Breast epithelium (tissue), 3 donors: ENCODE measurements at regions not wholly inside any gene's neighbourhood (a gene's known extent, or its start where the extent isn't known, plus 50 kb on each side); places are given as distances from the start of the nearest gene placed in this dataset.

Source experiments
- CTCF ChIP-seq, 3 donors: fragments of 450-650 bp; IDR thresholded peaks; one replicate each; pipeline ENCODE4 v1.5.1; 2016 to 2017; ENCODE audit warnings: antibody characterized with exemption in 3 of 3, mild to moderate bottlenecking in 3 of 3, moderate library complexity in 3 of 3
- POLR2A ChIP-seq: fragments of 450-650 bp; IDR thresholded peaks from one replicate; pipeline ENCODE4 v1.6.1; 2016; ENCODE audit warnings: antibody characterized with exemption, mild to moderate bottlenecking, moderate library complexity
- POLR2AphosphoS5 ChIP-seq, 3 donors: sonication (generic); formaldehyde crosslinking; IDR thresholded peaks; one replicate each; pipeline ENCODE4 v1.6.1; 2017; ENCODE audit warnings: antibody characterized with exemption in 3 of 3

- TF ChIP-seq CTCF (IDR thresholded peaks at IDR 0.05) (no peak), POLR2A (no peak), POLR2AphosphoS5 (IDR thresholded peaks at IDR 0.05) (no peak)
Measured at GRCh38 chr18:73150199-73150598, 282.4 kb upstream of the NETO1 start.
